ENCODE measurements at regions not wholly inside any gene's neighbourhood (a gene's known extent, or its start where the extent isn't known, plus 50 kb on each side); places are given as distances from the start of the nearest gene placed in this dataset.

GRCh38 chr22:49481659-49482399, 345.8 kb downstream of the BRD1 start:
- H3K56ac ChIP-seq (ENCODE audit: extremely low read depth, insufficient read depth, low read length), result no peak overlapping the region
- no peaks in the 10 kb centered on the region for H3K4me1 ChIP-seq (ENCODE audit: control insufficient read depth, insufficient read depth, low read length)
- no peaks in the 10 kb centered on the region for H3K27me3 ChIP-seq (ENCODE audit: control insufficient read depth, insufficient read depth, low read length)
- no peak overlapping the region for H2AK9ac ChIP-seq (replicated peaks; ENCODE audit: low read depth, low read length, poor library complexity)
- H2AK5ac ChIP-seq (ENCODE audit: low read depth, low read length), result no peak overlapping the region
- H2BK5ac ChIP-seq (ENCODE audit: low read depth, low read length, poor library complexity, severe bottlenecking), result no peak overlapping the region
- no peaks in the 10 kb centered on the region for H3K9me1 ChIP-seq (ENCODE audit: insufficient read depth, low read length)
- H3K27ac ChIP-seq (ENCODE audit: insufficient read depth, low read length), result no peak overlapping the region
- POLR2A ChIA-PET (ENCODE audit: unreplicated experiment), result no interaction called here
- no TSS peak for BruUV-seq (replicated peaks)
- DNase-seq (no peak), ATAC-seq (ENCODE audit: low read depth) (no peak)
- no peaks in the 10 kb centered on the region for H4K20me1 ChIP-seq (ENCODE audit: insufficient read depth, low read length)
- dilution Hi-C loops (cut with HindIII; ENCODE audit: low sequenced_read_pairs, unreplicated experiment) (no loop called here), in situ Hi-C loops (cut with MboI; ENCODE audit: low sequenced_read_pairs) (no loop called here), intact Hi-C loops (cut with micrococcal nuclease) (no loop called here)
- TF ChIP-seq RCOR1 (IDR thresholded peaks at IDR 0.05; ENCODE audit: insufficient replicate concordance, low read length), result no peak
- no peak for TF ChIP-seq CEBPB (IDR thresholded peaks at IDR 0.05; ENCODE audit: low read depth, low read length)
- no peak for TF ChIP-seq CTCF (conservative IDR thresholded peaks at IDR 0.05; ENCODE audit: low read depth, low read length)
- no peak for TF ChIP-seq SMC3 (IDR thresholded peaks at IDR 0.05; ENCODE audit: low read depth, low read length)
- TF ChIP-seq POLR2A (IDR thresholded peaks at IDR 0.05; ENCODE audit: low read depth, low read length), result no peak
- no peak for TF ChIP-seq MAFK (IDR thresholded peaks at IDR 0.05; ENCODE audit: low read depth, low read length)
- TF ChIP-seq CHD1 (IDR thresholded peaks at IDR 0.05; ENCODE audit: low read depth, low read length), result no peak
- TF ChIP-seq USF2 (IDR thresholded peaks at IDR 0.05; ENCODE audit: low read depth, low read length), result no peak
- no peak for TF ChIP-seq MXI1 (IDR thresholded peaks at IDR 0.05; ENCODE audit: borderline replicate concordance, low read depth, low read length)
- TF ChIP-seq RAD21 (IDR thresholded peaks at IDR 0.05; ENCODE audit: low read length), result no peak
- no peak for TF ChIP-seq BHLHE40 (IDR thresholded peaks at IDR 0.05; ENCODE audit: low read depth, low read length)
- H2AFZ ChIP-seq (replicated peaks; ENCODE audit: low read length, poor library complexity), result no peak overlapping the region
- H3K9ac ChIP-seq (ENCODE audit: low read depth, low read length), result no peak overlapping the region
- no peaks in the 10 kb centered on the region for H3K79me1 ChIP-seq (ENCODE audit: low read depth in 1 of 2, low read length in 2 of 2)
- no peak overlapping the region for H4K91ac ChIP-seq (ENCODE audit: insufficient read depth, low read depth, low read length)
- CTCF ChIA-PET, result no interaction called here
- H3K36me3 ChIP-seq (ENCODE audit: control insufficient read depth, insufficient read depth, low read length), result no peaks in the 10 kb centered on the region
- no peak overlapping the region for H3K4me2 ChIP-seq (ENCODE audit: low read depth, low read length)
- H2BK20ac ChIP-seq (ENCODE audit: low read depth, low read length), result no peak overlapping the region
- peaks cover 45% of the 10 kb centered on the region for H3K9me3 ChIP-seq (ENCODE audit: control insufficient read depth, insufficient read depth, low read length)
- no peak overlapping the region for H3K18ac ChIP-seq (ENCODE audit: low read depth, low read length)
- H3K4me3 ChIP-seq (ENCODE audit: insufficient read depth, low read depth, low read length), result no peak overlapping the region
- H3K14ac ChIP-seq (replicated peaks; ENCODE audit: low read depth, low read length), result no peak overlapping the region
- H4K5ac ChIP-seq (ENCODE audit: low read depth, low read length), result no peak overlapping the region
- H2BK15ac ChIP-seq (ENCODE audit: low read depth, low read length), result no peak overlapping the region
- no peak overlapping the region for H3K23ac ChIP-seq (ENCODE audit: low read depth, low read length)
- WGBS, 2 experiments (ENCODE audit: extremely low coverage in 2 of 2, insufficient read length in 1 of 2), result 0% methylated on average over 4 of the region's 35 CpGs; no CpG with 5 or more reads in 1 of the 2 experiments
- no peak overlapping the region for H3K4ac ChIP-seq (ENCODE audit: low read depth, low read length)
- no peak overlapping the region for H4K8ac ChIP-seq (ENCODE audit: low read depth in 2 of 2, low read length in 2 of 2)
- H2BK120ac ChIP-seq (ENCODE audit: low read depth, low read length), result no peak overlapping the region

All from IMR-90 (cell line).